ENCODE measurements at regions not wholly inside any gene's neighbourhood (a gene's known extent, or its start where the extent isn't known, plus 50 kb on each side); places are given as distances from the start of the nearest gene placed in this dataset.

- Histone ChIP-seq H3K27me3 (ENCODE audit: control insufficient read depth in 5 of 5, insufficient read depth in 4 of 5, low read length in 5 of 5) (peaks cover 0 to 19% (median 6%) of the 10 kb centered on the region in 5 donors), H3K9me3 (ENCODE audit: control insufficient read depth in 5 of 5, low read length in 5 of 5) (no peaks in the 10 kb centered on the region), H3K4me1 (ENCODE audit: control insufficient read depth in 5 of 5, insufficient read depth in 5 of 5, low read length in 5 of 5) (no peaks in the 10 kb centered on the region), H3K36me3 (ENCODE audit: control insufficient read depth in 5 of 5, insufficient read depth in 5 of 5, low read length in 5 of 5) (no peaks in the 10 kb centered on the region), H3K4me3 (ENCODE audit: low read depth in 1 of 5, low read length in 5 of 5) (no peak overlapping the region), H3K9ac (ENCODE audit: low read length in 5 of 5) (no peak overlapping the region), H3K27ac (ENCODE audit: low read depth, low read length) (no peak overlapping the region)
Measured at GRCh38 chrX:104435249-104435648, 130.8 kb upstream of the IL1RAPL2 start.

- no peaks in the 10 kb centered on the region for H3K9me3 ChIP-seq (ENCODE audit: control insufficient read depth in 5 of 5, low read length in 5 of 5)
- H3K9ac ChIP-seq (ENCODE audit: low read length in 5 of 5): no peak overlapping the region
- no peak overlapping the region for H3K27ac ChIP-seq (ENCODE audit: low read depth, low read length)
- no peaks in the 10 kb centered on the region for H3K36me3 ChIP-seq (ENCODE audit: control insufficient read depth in 5 of 5, insufficient read depth in 5 of 5, low read length in 5 of 5)
- H3K4me3 ChIP-seq (ENCODE audit: low read depth in 1 of 5, low read length in 5 of 5): no peak overlapping the region
- peaks cover 0 to 17% (median 8%) of the 10 kb centered on the region in 5 donors for H3K27me3 ChIP-seq (ENCODE audit: control insufficient read depth in 5 of 5, insufficient read depth in 4 of 5, low read length in 5 of 5)
- no peaks in the 10 kb centered on the region for H3K4me1 ChIP-seq (ENCODE audit: control insufficient read depth in 5 of 5, insufficient read depth in 5 of 5, low read length in 5 of 5)
Measured at GRCh38 chrX:104432321-104432720, 133.7 kb upstream of the IL1RAPL2 start.

- Histone ChIP-seq H3K9ac (ENCODE audit: low read length in 5 of 5) (no peak overlapping the region), H3K4me3 (ENCODE audit: low read depth in 1 of 5, low read length in 5 of 5) (no peak overlapping the region), H3K36me3 (ENCODE audit: control insufficient read depth in 5 of 5, insufficient read depth in 5 of 5, low read length in 5 of 5) (no peaks in the 10 kb centered on the region), H3K27ac (ENCODE audit: low read depth, low read length) (no peak overlapping the region), H3K4me1 (ENCODE audit: control insufficient read depth in 5 of 5, insufficient read depth in 5 of 5, low read length in 5 of 5) (no peaks in the 10 kb centered on the region), H3K27me3 (ENCODE audit: control insufficient read depth in 5 of 5, insufficient read depth in 4 of 5, low read length in 5 of 5) (peaks cover 0 to 16% (median 8%) of the 10 kb centered on the region in 5 donors), H3K9me3 (ENCODE audit: control insufficient read depth in 5 of 5, low read length in 5 of 5) (no peaks in the 10 kb centered on the region)
Measured at GRCh38 chrX:104430742-104431119, 135.3 kb upstream of the IL1RAPL2 start.

GRCh38 chrX:104430072-104430741, 135.8 kb upstream of the IL1RAPL2 start:
- Histone ChIP-seq H3K4me3 (ENCODE audit: low read depth in 1 of 5, low read length in 5 of 5) (no peak overlapping the region), H3K27me3 (ENCODE audit: control insufficient read depth in 5 of 5, insufficient read depth in 4 of 5, low read length in 5 of 5) (peaks cover 0 to 18% (median 8%) of the 10 kb centered on the region in 5 donors), H3K9ac (ENCODE audit: low read length in 5 of 5) (no peak overlapping the region), H3K9me3 (ENCODE audit: control insufficient read depth in 5 of 5, low read length in 5 of 5) (no peaks in the 10 kb centered on the region), H3K27ac (ENCODE audit: low read depth, low read length) (no peak overlapping the region), H3K36me3 (ENCODE audit: control insufficient read depth in 5 of 5, insufficient read depth in 5 of 5, low read length in 5 of 5) (no peaks in the 10 kb centered on the region), H3K4me1 (ENCODE audit: control insufficient read depth in 5 of 5, insufficient read depth in 5 of 5, low read length in 5 of 5) (no peaks in the 10 kb centered on the region)

- no peak overlapping the region for H3K27ac ChIP-seq (ENCODE audit: low read depth, low read length)
- H3K9ac ChIP-seq (ENCODE audit: low read length in 5 of 5): no peak overlapping the region
- H3K36me3 ChIP-seq (ENCODE audit: control insufficient read depth in 5 of 5, insufficient read depth in 5 of 5, low read length in 5 of 5): no peaks in the 10 kb centered on the region
- no peak overlapping the region for H3K4me3 ChIP-seq (ENCODE audit: low read depth in 1 of 5, low read length in 5 of 5)
- peaks cover 0 to 17% (median 6%) of the 10 kb centered on the region in 5 donors for H3K27me3 ChIP-seq (ENCODE audit: control insufficient read depth in 5 of 5, insufficient read depth in 4 of 5, low read length in 5 of 5)
- no peaks in the 10 kb centered on the region for H3K9me3 ChIP-seq (ENCODE audit: control insufficient read depth in 5 of 5, low read length in 5 of 5)
- H3K4me1 ChIP-seq (ENCODE audit: control insufficient read depth in 5 of 5, insufficient read depth in 5 of 5, low read length in 5 of 5): no peaks in the 10 kb centered on the region
Measured at GRCh38 chrX:104428231-104428630, 137.8 kb upstream of the IL1RAPL2 start.

GRCh38 chrX:104427693-104428092, 138.3 kb upstream of the IL1RAPL2 start:
- H3K36me3 ChIP-seq (ENCODE audit: control insufficient read depth in 5 of 5, insufficient read depth in 5 of 5, low read length in 5 of 5): no peaks in the 10 kb centered on the region
- H3K9ac ChIP-seq (ENCODE audit: low read length in 5 of 5): no peak overlapping the region
- no peak overlapping the region for H3K27ac ChIP-seq (ENCODE audit: low read depth, low read length)
- H3K4me3 ChIP-seq (ENCODE audit: low read depth in 1 of 5, low read length in 5 of 5): no peak overlapping the region
- no peaks in the 10 kb centered on the region for H3K4me1 ChIP-seq (ENCODE audit: control insufficient read depth in 5 of 5, insufficient read depth in 5 of 5, low read length in 5 of 5)
- H3K27me3 ChIP-seq (ENCODE audit: control insufficient read depth in 5 of 5, insufficient read depth in 4 of 5, low read length in 5 of 5): peaks cover 0 to 17% (median 6%) of the 10 kb centered on the region in 5 donors
- H3K9me3 ChIP-seq (ENCODE audit: control insufficient read depth in 5 of 5, low read length in 5 of 5): no peaks in the 10 kb centered on the region

- H3K27ac ChIP-seq (ENCODE audit: low read depth, low read length): no peak overlapping the region
- no peaks in the 10 kb centered on the region for H3K4me1 ChIP-seq (ENCODE audit: control insufficient read depth in 5 of 5, insufficient read depth in 5 of 5, low read length in 5 of 5)
- no peak overlapping the region for H3K9ac ChIP-seq (ENCODE audit: low read length in 5 of 5)
- no peak overlapping the region for H3K4me3 ChIP-seq (ENCODE audit: low read depth in 1 of 5, low read length in 5 of 5)
- no peaks in the 10 kb centered on the region for H3K9me3 ChIP-seq (ENCODE audit: control insufficient read depth in 5 of 5, low read length in 5 of 5)
- H3K36me3 ChIP-seq (ENCODE audit: control insufficient read depth in 5 of 5, insufficient read depth in 5 of 5, low read length in 5 of 5): no peaks in the 10 kb centered on the region
- H3K27me3 ChIP-seq (ENCODE audit: control insufficient read depth in 5 of 5, insufficient read depth in 4 of 5, low read length in 5 of 5): peaks cover 0 to 17% (median 6%) of the 10 kb centered on the region in 5 donors
Measured at GRCh38 chrX:104427073-104427472, 138.9 kb upstream of the IL1RAPL2 start.

- Histone ChIP-seq H3K4me1 (ENCODE audit: control insufficient read depth in 5 of 5, insufficient read depth in 5 of 5, low read length in 5 of 5) (no peaks in the 10 kb centered on the region), H3K27me3 (ENCODE audit: control insufficient read depth in 5 of 5, insufficient read depth in 4 of 5, low read length in 5 of 5) (peaks cover 2 to 15% (median 3%) of the 10 kb centered on the region in 5 donors), H3K4me3 (ENCODE audit: low read depth in 1 of 5, low read length in 5 of 5) (no peak overlapping the region), H3K36me3 (ENCODE audit: control insufficient read depth in 5 of 5, insufficient read depth in 5 of 5, low read length in 5 of 5) (no peaks in the 10 kb centered on the region), H3K9me3 (ENCODE audit: control insufficient read depth in 5 of 5, low read length in 5 of 5) (peaks cover 0 to 18% (median 4%) of the 10 kb centered on the region in 5 donors), H3K27ac (ENCODE audit: low read depth, low read length) (no peak overlapping the region), H3K9ac (ENCODE audit: low read length in 5 of 5) (no peak overlapping the region)
Measured at GRCh38 chrX:104420907-104421306, 145.1 kb upstream of the IL1RAPL2 start.

- Histone ChIP-seq H3K4me3 (ENCODE audit: low read depth in 1 of 5, low read length in 5 of 5) (no peak overlapping the region), H3K9me3 (ENCODE audit: control insufficient read depth in 5 of 5, low read length in 5 of 5) (peaks cover 0 to 18% (median 4%) of the 10 kb centered on the region in 5 donors), H3K27me3 (ENCODE audit: control insufficient read depth in 5 of 5, insufficient read depth in 4 of 5, low read length in 5 of 5) (peaks cover 2 to 7% (median 2%) of the 10 kb centered on the region in 5 donors), H3K36me3 (ENCODE audit: control insufficient read depth in 5 of 5, insufficient read depth in 5 of 5, low read length in 5 of 5) (no peaks in the 10 kb centered on the region), H3K27ac (ENCODE audit: low read depth, low read length) (no peak overlapping the region), H3K9ac (ENCODE audit: low read length in 5 of 5) (no peak overlapping the region), H3K4me1 (ENCODE audit: control insufficient read depth in 5 of 5, insufficient read depth in 5 of 5, low read length in 5 of 5) (no peaks in the 10 kb centered on the region)
Measured at GRCh38 chrX:104419926-104420325, 146.1 kb upstream of the IL1RAPL2 start.

GRCh38 chrX:104419211-104419610, 146.8 kb upstream of the IL1RAPL2 start:
- Histone ChIP-seq H3K9me3 (ENCODE audit: control insufficient read depth in 5 of 5, low read length in 5 of 5) (peaks cover 0 to 18% (median 4%) of the 10 kb centered on the region in 5 donors), H3K36me3 (ENCODE audit: control insufficient read depth in 5 of 5, insufficient read depth in 5 of 5, low read length in 5 of 5) (no peaks in the 10 kb centered on the region), H3K9ac (ENCODE audit: low read length in 5 of 5) (no peak overlapping the region), H3K27me3 (ENCODE audit: control insufficient read depth in 5 of 5, insufficient read depth in 4 of 5, low read length in 5 of 5) (peaks cover 0 to 5% (median 2%) of the 10 kb centered on the region in 5 donors), H3K4me3 (ENCODE audit: low read depth in 1 of 5, low read length in 5 of 5) (no peak overlapping the region), H3K4me1 (ENCODE audit: control insufficient read depth in 5 of 5, insufficient read depth in 5 of 5, low read length in 5 of 5) (no peaks in the 10 kb centered on the region), H3K27ac (ENCODE audit: low read depth, low read length) (no peak overlapping the region)

Data from subcutaneous abdominal adipose tissue (tissue), 5 donors.